ENCODE measurements at regions not wholly inside any gene's neighbourhood (a gene's known extent, or its start where the extent isn't known, plus 50 kb on each side); places are given as distances from the start of the nearest gene placed in this dataset.

DNA sequence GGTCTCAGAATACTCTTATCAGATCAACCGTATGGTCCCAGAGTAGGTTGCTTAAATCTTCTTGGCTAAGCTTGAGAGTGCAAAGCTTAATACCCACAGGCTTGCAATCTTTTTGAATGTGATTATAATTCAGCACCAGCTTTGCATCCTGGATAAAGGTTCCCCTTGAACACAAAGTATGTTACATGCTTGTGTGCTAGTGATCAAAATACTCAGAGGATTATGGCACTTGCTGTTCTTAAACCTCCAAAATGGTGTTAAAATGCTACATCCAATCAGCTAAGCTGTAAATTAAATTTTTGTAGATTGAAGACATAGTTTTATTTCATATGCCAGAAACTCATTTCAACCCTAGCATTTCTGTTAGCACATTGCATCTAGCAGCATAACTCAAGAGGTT, 812.2 kb upstream of the TENM3 start:
- DNase-seq: no peak

DNA sequence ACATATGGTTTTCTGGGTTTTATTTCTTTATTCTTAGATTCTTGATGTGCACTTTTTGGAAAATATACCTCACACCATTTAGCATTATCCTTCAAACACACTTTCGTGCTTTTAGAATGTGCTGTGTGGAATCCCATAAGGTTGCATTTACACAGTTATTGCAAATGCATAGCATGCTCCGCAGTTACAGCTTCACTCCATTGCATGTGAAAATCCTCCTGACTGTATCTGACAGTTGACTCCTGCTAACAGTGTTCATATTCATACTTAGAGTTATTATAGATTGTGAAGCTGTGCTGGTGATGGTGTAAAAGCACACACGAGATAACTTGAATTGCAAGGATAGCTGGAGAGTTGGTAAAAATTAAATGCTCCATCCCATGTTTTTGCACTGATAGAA, 811.5 kb upstream of the TENM3 start:
- DNase-seq: no peak

DNA sequence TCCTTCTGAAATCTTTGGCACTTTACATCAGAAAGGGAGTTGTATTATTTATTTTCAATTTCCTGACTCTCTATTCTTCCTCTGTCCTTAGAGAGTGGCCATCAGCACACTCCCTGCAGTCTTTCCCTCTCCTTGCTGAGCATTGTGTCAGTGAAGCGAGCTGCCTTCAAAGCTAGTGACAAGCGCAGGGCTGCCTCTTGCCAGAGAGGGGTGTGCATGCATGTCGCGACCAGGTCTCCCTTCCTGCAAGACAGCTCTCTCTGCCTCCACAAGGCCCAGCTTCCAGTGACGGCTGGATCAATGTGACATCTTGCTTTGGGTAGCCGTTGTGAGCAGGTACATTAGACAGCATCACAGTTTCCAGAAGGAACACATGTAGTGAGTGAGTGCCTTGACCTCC, 810.9 kb upstream of the TENM3 start:
- no peak for DNase-seq

DNA sequence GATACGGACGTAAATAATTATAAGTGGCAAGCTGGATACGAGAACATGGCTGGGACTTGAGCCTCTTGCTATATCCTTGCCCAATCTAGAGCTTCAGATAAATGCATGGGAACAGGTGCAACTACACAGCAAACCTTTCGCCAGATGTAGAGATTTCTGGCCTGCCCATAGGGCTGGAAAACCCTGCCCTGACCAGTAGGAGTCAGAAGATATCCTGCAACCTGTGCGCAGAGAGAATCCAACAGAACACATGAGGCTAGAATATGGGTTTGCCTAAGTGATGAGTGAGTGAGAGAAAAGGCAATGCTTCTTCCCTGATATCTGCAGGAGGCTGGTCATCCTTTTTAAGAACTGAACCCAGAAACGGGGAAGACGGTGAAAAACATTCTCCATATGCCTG, 805.3 kb upstream of the TENM3 start:
- DNase-seq: no peak

DNA sequence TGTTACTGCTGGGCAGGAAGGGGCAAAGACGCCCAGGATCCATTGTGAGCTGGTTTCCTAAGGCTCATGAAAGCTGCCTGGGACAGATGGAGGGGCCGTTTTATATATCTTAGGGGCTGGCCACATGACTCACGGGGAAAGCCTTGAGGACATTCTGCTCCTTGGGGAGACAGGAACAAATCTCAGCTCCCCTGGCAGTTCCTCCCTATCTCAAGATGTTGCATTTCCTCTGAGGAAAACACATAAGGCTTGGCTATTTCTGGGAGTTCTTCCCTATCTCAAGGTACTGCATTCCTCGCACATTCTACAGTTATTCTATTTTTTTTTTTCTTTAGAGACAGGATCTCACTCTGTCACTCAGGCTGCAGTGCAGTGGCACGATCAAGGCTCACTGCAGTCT, 804.6 kb upstream of the TENM3 start:
- DNase-seq: no peak

DNA sequence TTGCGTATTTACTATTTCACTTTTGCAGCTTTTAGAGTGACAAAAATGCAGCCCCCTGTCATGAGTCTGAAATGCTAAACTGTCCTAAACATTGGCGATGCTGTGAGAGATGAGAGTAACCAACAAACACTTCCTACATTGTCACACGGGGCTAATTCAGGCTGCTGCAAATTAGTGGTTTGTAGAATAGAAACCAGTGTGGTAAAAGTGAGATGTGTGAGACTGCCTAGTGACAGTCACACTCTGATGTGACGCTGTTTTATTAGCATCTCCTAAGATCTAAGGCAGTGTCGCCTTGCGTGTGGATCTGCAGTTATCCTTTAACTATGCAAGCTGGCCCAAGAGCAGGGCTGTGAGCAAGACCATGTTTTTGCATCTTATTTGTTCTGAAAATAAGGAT, 800.2 kb upstream of the TENM3 start:
- DNase-seq: no peak

DNA sequence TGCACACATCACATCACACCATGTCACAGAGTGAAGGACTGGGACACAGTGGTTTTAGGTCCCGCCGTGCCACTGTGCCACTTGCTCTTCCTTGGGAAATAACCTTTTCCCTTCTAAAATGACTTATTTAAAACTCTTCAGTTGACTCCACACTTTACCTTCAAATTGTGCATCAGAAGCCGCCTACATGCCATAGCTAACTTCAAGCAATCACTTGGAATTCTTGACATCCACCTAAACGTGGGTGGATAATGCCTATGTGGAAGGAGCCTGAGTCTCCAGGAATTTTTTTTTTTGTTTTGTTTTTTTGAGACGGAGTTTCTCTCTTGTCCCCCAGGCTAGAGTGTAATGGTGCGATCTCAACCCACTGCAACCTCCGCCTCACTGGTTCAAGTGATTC, 777.4 kb upstream of the TENM3 start:
- DNase-seq: no peak

DNA sequence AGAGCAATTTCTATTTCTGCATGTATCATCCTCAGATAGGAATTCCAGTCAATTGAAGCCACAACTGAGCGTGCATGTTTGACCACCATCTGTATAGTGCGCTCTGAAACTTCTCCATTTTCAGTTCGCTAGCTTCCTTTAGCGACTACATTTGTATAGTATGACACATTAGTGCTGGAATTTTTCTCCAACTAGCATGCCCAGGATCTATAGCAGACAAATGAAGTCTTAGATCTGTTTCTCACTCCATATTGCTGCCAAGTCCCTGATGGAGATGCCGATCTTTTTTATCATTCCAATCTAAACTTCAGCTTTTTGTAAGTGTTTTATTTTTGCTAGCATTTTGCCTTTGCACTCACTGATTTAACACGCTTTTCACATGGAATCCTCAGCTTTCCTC, 774.8 kb upstream of the TENM3 start:
- no peak for DNase-seq

DNA sequence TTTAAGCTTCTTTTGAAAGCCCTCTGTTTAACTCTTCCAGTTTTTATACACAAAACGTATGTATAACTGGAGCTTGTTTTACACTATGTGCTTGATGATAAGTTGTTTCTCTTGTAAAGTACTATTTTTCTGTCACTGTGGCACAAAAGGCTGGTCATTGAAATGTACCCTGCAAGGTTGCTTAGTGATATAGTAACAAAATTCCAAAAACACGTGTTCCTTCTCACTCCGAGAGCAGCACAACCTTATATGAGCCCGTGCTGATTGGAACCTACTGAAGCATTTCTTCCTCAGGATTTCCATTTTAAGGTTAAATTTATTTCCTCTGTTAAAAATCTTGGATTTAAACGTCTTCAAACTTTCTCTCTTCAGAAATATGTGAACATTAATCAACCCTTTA, 772.9 kb upstream of the TENM3 start:
- no peak for DNase-seq

DNA sequence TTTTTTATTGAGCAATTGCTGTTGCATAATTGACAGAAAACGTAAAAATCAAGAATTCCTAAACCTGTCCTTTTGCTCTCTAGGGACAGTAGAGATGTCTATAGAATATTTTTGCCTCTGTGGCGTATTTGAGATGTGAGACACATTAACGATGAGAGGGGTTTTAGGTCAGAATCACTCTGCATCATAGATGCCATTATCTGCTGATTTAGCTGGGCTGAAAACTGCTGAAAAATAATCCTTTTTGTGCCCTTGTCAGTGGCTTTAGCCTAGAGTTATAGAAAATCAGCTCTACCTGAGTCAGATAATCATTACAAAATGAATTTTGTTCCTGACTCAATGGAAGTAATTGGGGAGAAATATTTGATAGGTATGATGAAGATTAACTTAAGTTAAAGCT, 767.8 kb upstream of the TENM3 start:
- DNase-seq: no peak

DNA sequence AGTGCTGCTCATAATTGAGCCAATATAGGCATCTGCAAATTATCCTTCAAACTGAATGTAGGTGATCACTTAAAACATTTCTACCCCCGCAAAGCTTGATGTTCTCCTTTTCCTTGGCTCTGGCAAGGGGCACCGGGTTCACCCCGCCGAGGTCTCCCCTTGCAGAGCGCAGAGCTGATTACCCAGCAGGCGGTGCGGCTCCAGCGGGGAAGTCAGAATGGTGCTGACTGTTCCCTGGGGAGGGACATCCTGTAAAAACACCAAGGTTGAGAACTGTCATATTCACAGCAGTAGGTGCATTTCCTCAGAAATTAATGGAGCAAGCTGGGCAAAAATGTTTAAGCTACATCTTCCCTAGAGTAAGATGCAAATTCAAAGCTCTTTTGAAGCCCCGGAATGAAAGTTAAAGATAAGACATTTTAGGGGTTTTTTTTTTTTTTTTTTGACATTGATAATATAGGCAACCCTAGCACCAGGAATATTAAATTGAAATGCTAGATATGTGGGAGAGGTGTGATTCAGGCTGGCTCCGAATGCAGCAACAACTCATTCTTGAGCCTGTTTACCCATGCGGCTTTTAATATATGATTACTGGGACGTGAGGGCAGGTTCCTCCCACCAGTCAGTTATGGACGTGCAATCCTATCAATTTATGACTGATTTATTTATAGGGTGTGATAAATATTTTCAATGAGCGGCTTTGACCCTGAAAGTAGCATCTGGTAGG, 767.3 kb upstream of the TENM3 start:
- no peak for DNase-seq

DNA sequence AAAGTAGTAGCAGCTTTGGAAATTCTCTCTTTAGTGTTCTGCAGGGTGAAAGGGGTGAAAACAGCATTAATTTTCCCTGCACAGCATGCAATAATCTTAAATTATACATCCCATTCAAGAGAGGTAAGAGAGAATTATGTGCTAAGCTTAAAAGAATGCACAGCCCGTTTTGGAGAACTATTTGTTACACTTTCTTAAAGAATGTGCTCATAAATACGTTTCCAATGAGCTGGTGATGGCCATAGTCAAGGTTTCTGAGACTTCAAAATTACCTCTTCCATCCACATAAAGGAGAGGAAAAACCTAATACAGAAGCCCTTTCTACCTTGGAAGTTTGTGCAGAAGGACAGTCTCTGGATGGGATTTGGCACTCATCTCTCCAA, 766.7 kb upstream of the TENM3 start:
- DNase-seq: no peak

DNA sequence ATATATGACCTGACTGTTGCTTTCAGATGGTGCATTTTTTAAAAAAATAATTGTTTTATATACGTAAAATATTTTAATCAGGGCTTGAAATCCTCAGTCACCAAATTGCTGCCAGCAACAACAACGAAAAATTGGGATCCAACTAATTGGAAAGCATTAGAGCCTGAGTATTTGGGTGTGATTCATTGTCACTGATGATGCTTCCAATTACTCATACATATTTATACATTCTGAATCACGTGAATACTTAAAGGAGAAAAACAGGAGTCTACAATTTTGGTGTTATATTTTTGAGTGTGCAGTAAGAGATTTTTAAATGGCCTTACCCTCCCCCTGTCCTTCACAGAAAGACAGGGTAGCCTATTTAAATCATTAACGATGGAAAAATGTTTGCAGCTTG, 765.6 kb upstream of the TENM3 start:
- DNase-seq: no peak

DNA sequence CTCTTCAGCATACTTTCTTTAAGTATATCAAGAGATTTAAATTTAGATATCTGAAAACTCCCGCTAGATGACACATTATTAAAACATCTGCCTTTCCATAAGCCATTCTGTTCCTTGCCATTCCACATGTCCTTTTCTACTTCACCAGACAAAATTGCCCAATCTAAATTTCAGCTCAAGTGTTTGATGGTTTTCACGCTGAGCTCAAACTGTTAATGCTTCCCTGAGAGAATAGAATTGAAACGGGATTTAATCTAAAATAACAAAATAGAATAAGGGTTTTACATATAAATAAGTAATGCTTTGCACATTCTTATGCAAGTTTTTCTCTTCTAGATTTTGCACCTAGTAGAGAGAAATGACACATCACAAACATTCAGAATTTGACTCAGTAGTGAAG, 764.5 kb upstream of the TENM3 start:
- DNase-seq: no peak

DNA sequence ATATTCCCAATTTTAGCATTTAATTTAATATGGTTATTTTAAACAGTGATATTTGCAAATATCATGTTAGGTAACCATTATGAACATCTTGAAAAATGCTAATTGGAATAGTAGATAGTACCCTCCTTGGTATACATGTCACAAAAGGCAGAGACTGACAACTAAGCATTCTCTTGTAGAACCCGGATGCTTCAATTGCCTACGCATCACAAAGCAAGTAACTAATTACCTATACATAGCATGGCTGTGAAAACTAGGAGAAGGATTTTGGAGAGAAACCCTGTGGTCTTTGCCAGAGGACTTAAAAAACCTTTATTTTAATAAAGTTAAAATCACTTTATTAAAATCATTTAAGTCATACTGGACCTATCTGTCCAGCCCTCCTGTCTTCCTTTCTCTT, 764.1 kb upstream of the TENM3 start:
- DNase-seq: no peak

DNA sequence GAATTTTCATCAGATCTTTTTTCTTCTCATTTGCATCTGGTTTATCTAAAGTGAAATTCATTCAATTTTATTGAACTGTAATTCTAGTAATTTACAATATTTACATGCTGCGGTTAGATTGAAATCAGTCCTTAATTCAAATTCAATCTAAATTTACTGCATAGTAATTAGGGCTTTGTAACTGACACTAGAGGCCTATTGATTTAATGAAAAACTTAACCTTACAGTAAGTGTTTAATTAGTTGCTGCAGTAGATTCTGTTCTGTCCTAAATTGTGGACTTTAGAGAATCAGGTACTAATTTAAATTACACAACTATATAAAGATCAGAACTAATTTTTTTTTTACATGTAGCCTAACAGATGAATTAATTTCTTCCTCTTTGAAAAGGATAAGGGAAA, 758.8 kb upstream of the TENM3 start:
- no peak for DNase-seq

DNA sequence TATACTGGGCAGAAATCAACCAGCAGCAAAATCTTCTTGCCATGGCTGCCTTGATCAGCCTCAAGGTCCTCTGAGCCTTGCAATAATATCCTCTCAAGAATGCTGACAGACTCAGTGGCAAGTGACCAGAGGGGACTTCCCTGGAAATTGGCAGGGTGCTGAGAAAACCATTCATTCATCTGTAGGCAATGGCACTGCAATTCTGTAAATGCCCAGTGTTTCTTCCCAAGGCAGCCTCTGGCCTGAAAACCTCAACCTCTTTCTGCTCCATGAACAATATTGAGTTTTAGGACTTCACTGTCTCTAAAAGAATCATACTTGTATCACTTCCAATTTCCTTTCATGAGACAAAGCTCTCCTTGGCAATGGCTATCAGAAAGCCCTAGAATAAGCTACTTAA, 754.3 kb upstream of the TENM3 start:
- no peak for DNase-seq

DNA sequence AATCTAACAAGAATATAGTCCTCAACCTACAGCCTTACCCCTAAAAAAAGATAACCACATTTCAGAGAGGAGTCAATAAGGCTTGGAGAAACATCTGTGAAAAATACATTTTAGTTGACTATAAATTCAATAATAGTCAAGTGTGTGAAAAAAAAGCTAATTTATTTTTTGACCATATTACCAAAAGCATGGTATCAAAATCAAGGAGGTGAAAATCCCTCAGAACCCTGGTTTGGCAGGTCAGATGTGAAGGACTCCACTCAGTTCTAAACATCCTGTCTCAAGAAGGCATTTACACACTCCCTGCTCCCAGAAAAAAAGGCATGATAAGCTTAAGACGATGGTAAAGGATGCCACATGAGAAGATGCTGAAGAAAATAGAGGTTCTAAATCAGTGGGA, 745.1 kb upstream of the TENM3 start:
- no peak for DNase-seq

DNA sequence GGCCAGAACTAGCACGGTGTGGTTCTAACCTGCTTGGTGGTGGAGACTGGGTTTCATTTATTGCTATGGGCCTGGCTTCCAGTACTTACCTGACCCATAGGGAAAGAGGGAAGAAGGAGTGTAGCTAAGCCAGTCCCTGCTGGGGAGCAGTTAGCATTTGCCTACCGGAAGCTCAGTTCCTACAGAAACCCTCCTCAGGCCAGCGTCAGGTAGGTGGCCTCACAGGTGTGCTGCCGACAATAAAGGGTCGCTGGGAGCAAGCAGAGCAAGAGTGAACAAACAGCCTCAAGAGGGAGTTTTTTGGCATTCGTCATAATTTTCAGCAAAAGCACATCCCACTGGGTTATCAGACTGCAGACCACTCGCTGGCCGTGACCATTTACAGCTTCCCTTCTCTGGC, 740.6 kb upstream of the TENM3 start:
- no peak for DNase-seq

DNA sequence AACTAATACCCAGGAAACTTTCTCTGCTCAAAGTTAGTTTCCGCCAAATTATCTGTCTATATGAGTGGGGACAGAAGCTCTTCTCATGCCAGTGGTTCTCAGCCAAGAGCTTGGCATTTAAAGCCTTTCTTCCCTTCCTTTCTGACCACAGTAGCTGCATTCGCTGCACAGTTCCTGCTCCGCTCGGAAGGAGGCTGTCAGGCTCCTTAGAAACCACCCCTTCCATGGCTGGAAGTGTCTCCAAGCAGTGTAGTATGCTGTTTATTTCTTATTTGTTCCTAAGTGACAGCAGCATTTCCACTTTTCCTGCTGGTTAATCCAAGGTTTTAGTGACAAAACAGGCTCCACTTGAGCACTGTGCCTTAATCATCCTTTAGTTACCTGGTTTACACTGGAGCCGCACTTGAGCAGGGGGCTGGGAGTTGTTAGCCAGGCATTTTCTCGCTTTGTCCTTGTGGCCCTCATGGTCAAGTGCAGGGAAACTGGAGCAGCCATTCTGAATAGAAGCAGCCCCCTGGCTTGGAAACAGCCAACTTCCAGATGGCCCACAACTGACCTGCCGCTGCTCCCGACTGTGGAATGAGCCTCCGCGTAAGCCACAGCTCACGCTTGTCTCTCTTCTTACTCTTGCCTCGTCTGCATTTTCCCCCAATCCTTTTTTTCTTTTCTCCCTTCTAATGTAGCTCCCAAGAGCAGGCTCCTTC, 739.4 kb upstream of the TENM3 start:
- no peak for DNase-seq

DNA sequence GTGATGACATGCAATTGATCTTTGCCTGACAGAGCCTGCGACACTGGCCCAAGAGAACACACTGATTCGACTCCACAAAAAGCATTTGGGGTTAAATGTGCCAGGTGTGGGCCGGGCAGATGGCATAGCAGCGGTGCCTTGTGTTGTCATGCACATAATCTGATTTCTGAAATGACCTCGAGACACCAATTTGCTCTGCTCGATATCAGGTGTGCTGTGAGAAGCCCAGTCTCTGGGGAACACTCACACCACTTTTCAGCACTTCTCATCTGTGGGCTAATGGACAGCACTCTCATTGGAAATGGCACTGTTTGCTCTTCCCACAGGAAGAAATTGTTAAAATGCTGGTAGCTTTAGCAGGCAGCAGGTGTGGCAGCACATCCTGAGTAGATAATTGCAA, 738.3 kb upstream of the TENM3 start:
- no peak for DNase-seq

DNA sequence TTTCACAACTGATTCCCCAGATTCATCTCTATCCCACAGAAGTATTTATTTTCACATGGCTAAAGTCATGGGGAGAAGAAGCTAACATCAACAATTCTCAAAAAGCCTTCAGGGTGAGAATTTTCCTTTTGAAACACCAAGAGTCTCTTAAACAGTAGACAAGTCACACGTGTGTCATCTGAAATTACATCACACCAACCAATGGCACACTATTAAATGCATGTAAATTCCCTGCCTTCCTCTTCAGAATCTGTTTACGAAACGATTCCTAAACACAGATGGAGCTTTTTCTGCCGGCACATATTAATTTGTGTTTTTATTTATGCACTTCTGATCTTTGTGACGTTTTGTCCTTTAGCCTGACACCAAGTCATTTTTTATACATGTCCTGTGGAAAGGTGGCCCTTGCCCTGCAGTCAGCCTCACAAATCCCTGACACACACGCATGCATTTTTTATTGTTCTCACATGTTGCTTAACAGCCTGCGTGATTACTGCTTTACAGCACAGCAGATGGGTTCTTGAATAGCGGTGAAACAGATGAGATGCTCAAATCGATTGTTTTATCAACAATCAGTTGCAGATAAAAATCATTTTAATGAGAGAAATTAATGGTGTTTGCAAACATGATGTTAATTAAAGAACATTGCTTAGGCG, 735.9 kb upstream of the TENM3 start:
- DNase-seq: no peak

DNA sequence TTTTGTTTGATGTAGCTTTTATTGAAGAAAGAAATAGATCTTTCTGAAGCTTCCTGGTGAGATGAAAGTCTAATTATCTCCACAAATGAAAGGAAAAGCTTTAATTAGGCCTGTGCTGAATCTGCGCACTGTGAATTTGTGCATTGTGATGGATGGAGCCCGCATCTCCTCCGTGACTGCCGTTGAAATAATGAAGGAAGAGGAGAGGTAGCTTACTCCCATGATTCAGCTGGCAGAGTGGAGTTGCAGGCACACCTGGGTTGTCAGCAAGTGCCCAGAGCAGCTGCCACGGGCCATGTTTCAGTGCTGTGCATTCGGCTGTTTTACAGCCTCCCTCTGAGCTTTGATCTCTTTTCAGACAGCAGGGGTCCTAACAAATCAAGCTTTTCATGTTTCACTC, 735.3 kb upstream of the TENM3 start:
- DNase-seq: no peak

DNA sequence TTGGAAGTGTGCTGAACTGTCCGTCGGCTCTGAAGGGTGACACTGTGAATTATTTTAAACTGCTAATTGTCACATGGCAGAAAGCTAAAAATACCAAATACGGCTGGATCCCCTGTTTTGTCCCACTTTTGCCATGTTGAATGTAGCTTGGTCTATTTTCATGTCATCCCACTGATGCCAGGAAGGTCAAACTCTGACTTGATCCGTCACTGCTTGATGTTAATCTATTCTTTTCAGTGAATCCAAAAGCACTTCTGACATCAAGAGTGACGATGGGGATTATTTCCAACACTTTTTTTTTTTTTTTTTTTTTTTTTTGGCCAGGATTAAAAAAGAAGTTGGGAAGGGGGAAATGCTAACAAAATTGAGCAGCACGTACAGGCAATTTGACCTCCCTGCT, 734.6 kb upstream of the TENM3 start:
- DNase-seq: no peak

DNA sequence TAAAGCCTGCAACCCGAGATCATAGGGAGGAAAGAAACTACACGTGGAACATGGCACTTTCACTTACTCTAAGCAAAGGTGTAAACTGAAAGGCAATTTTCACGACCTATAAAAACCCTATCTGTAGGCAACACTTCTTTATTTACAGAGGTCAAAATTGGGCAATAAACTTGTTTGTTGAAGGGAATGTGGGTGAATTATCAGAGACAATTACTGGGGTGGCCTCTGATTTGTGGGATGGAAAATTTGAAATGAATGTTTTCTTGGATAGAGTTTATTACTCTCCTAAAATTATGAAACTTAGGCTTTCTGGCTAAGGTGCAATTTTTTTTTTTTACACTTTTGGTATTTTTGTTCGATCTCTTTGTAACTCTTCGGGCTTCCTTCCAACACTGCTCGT, 734.1 kb upstream of the TENM3 start:
- no peak for DNase-seq

All from DMS 273 treated with DMSO at 0.1 percent for 48 hours (cell line).